MM.1S (cell line): ENCODE measurements at regions not wholly inside any gene's neighbourhood (a gene's known extent, or its start where the extent isn't known, plus 50 kb on each side); places are given as distances from the start of the nearest gene placed in this dataset.

ENCODE experiments used
- CTCF ChIP-seq: fragments of 300-600 bp; sonication (generic); IDR thresholded peaks from 2 replicates; pipeline ENCODE4 v1.5.1; 2016; ENCODE audit warnings: antibody characterized with exemption, low read length, mixed read lengths
- EZH2 ChIP-seq: fragments of 300-600 bp; sonication (generic); optimal IDR thresholded peaks from 2 replicates; pipeline ENCODE3; 2017; ENCODE audit warnings: low read depth, mild to moderate bottlenecking, antibody characterized with exemption, low read length, mixed read lengths
- EZH2phosphoT487 ChIP-seq: fragments of 300-600 bp; sonication (generic); IDR thresholded peaks from 2 replicates; pipeline ENCODE4 v1.6.1; 2018; ENCODE audit warnings: antibody characterized with exemption, low read length

GRCh38 chr11:36933481-36933880 lies 335.4 kb upstream of the RAG2 start:
- TF ChIP-seq CTCF (no peak), EZH2 (no peak), EZH2phosphoT487 (no peak)
